Calu3 (cell line): ENCODE measurements at regions not wholly inside any gene's neighbourhood (a gene's known extent, or its start where the extent isn't known, plus 50 kb on each side); places are given as distances from the start of the nearest gene placed in this dataset.
"Not testable (repeated sequence)": the region's sequence is repeated elsewhere in the genome, so short reads cannot be mapped to it uniquely, and the experiment has no call there.

ENCODE experiments used
- BruUV-seq: library from RNA; stranded (reverse); fragments of 400-500 nt; replicated peaks from 2 replicates; lab custom pipeline; 2021; lab: Mats Ljungman, UMichigan
- CTCF ChIA-PET: fragments of 300-600 bp; sonication (Branson Sonifier 250); formaldehyde crosslinking; loops from one replicate; lab custom pipeline; 2022; ENCODE audit warnings: antibody characterized with exemption; lab: Charles Lee
- DNase-seq: peaks from one replicate; pipeline ENCODE4 v3.0.0; 2022
- H3K27ac Mint-ChIP-seq: one replicate; pipeline ENCODE4 v1.8.0; 2022; ENCODE audit warnings: mixed read lengths; ENCODE audit not compliant: unreplicated experiment
- H3K27me3 Mint-ChIP-seq: one replicate; pipeline ENCODE4 v1.8.0; 2022; ENCODE audit warnings: mixed read lengths; ENCODE audit not compliant: unreplicated experiment
- H3K36me3 Mint-ChIP-seq: one replicate; pipeline ENCODE4 v1.8.0; 2022; ENCODE audit warnings: mild to moderate bottlenecking, moderate library complexity, mixed read lengths; ENCODE audit not compliant: insufficient read depth, unreplicated experiment
- H3K4me1 Mint-ChIP-seq: one replicate; pipeline ENCODE4 v1.8.0; 2022; ENCODE audit warnings: mild to moderate bottlenecking, low read depth, mixed read lengths; ENCODE audit not compliant: unreplicated experiment
- H3K4me3 Mint-ChIP-seq: one replicate; pipeline ENCODE4 v1.8.0; 2022; ENCODE audit warnings: mild to moderate bottlenecking, low read depth, moderate library complexity, mixed read lengths; ENCODE audit not compliant: unreplicated experiment
- H3K9me3 Mint-ChIP-seq: one replicate; pipeline ENCODE4 v1.8.0; 2022; ENCODE audit warnings: low read depth, mixed read lengths; ENCODE audit not compliant: unreplicated experiment
- intact Hi-C: fragments of 100-400 bp; cut with micrococcal nuclease; formaldehyde crosslinking; loops from one replicate; pipeline ENCODE4 v1.10.0; 2022; ENCODE audit not compliant: unreplicated experiment
- TF ChIP-seq, protein P1 (sequence below): fragments of 200-600 bp; IDR thresholded peaks from one replicate; pipeline ENCODE4 v1.8.0; 2022; ENCODE audit warnings: antibody characterized with exemption; ENCODE audit not compliant: unreplicated experiment

DNA sequence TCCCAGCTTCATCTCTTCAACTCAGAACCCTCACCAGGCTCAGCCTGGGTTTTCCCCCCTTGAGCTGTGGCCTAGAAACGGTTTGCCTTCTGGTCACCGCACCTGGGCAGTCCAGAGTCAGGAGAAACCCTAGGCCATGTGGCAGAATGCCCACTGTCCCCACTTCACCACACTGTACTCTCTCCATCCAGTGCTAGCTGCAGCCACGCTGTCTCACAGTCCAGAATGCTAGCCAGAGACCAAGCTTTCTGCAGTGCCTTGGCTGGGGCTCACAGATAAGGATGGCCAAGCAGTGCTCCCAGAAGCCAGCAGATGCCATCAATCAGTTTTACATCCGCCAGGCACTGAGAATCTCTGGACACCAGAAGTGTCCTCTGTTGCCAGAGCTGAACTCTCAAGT is 3943.8 kb upstream of the OR11H1 start:
- H3K27me3 Mint-ChIP-seq, H3K4me1 Mint-ChIP-seq, BruUV-seq, DNase-seq, H3K4me3 Mint-ChIP-seq, H3K27ac Mint-ChIP-seq, CTCF ChIA-PET, H3K36me3 Mint-ChIP-seq, intact Hi-C loops: not testable (repeated sequence)
- peaks cover 28% of the 10 kb centered on the region for H3K9me3 Mint-ChIP-seq

DNA sequence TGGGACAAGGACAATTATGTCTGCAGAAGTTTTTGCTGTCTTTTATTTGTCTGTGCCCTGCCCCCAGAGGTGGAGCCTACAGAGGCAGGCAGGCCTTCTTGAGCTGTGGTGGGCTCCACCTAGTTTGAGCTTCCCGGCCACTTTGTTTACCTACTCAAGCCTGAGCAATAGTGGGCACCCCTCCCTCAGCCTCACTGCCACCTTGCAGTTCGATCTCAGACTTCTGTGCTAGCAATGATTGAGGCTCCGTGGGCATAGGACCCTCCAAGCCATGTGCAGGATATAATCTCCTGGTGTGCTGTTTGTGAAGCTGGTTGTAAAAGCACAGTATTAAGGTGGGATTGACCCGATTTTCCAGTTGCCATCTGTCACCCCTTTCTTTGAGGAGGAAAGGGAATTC is 3933.4 kb upstream of the OR11H1 start:
- H3K4me1 Mint-ChIP-seq, H3K4me3 Mint-ChIP-seq, H3K36me3 Mint-ChIP-seq, BruUV-seq, intact Hi-C loops, DNase-seq, H3K27me3 Mint-ChIP-seq, H3K27ac Mint-ChIP-seq, CTCF ChIA-PET: not testable (repeated sequence)
- H3K9me3 Mint-ChIP-seq: peaks cover 30% of the 10 kb centered on the region

DNA sequence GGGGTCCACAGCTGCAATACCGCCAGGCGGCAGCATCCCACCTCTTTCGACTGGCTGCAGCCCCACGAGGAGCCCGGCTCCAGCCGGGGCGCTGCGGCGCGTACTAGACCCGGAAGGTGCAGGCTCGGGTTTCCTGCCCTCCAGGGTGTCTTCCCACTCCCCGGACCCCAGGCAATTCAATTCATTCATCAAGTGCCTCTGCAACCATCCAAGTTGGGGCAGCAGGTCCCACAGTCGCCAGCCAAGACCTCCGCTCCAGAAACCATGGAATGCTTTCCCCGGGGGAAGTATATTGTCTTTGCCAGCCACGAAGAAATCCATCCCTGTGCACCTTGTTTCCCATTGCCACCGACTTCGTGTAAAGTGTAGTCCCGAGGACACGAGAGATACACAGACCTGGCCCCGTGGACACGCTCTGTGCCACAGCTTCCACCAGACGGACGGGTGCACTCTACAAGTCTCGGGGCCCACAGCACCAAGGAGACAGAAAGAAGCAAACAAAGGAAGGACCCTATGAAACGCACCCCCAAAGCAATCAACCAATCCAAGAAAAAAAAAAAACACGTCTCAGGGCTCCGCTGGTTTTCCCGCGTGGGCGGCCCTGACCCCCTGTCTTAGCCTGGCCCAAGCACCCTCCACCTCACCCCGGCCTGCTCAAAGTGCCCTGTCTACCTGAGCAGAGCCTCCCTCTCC is 3930.2 kb upstream of the OR11H1 start:
- H3K36me3 Mint-ChIP-seq, BruUV-seq, H3K27me3 Mint-ChIP-seq, CTCF ChIA-PET, DNase-seq, H3K27ac Mint-ChIP-seq, H3K4me1 Mint-ChIP-seq, H3K4me3 Mint-ChIP-seq, intact Hi-C loops: not testable (repeated sequence)
- peaks cover 14% of the 10 kb centered on the region for H3K9me3 Mint-ChIP-seq

DNA sequence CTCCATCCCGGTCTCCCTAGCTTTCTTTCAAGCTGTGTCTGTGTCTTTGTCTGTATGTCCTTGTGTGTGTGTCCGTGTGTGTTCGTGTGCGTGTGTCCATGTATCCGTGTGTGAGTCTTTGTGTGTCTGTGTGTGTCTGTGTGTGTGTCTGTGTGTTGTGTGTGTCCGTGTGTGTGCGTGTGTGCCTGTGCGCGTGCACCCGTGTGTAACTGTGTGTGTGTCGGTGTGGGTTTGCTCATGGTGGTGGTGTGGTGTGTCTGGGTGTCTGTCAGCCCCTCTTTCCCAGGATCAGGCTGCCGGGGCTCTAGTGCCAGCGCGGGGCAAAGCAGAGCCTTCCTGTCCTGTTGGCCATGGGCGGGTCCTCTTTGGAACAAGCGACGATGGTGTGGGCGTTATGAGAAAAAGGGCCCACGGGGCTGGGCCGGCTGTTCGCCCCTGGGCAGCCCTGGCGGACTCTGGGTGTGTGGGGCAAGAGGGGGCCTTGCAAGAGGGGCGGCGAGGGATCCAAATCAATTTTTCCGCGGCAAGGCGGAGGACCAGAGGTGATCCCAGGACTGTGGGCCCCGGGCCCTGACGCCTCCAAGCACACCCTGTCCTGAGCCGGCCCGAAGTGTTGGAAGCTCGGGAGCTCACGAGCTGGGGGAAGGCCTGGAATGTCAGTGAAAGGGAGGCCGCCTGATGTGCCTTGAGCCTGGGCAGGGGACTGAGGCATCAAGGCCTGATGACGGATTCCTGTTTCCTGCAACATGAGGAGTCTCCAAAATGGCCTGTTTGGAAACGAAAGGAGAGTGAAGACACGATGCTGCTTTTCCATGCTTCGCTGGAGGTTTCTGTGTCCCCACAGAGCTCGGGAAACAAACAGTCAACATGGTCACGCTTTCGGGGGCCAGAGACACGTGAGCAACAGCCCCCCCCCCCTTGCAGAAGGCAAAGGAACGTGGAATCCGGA is 3929.2 kb upstream of the OR11H1 start:
- no peaks in the 10 kb centered on the region for H3K27me3 Mint-ChIP-seq
- intact Hi-C loops: no loop called here
- H3K4me1 Mint-ChIP-seq: no peaks in the 10 kb centered on the region
- DNase-seq: no peak
- CTCF ChIA-PET: no interaction called here
- H3K9me3 Mint-ChIP-seq: peaks cover 8% of the 10 kb centered on the region
- BruUV-seq: no TSS peak
- no peak overlapping the region for H3K4me3 Mint-ChIP-seq
- no peaks in the 10 kb centered on the region for H3K36me3 Mint-ChIP-seq
- TF ChIP-seq, protein P1, sequence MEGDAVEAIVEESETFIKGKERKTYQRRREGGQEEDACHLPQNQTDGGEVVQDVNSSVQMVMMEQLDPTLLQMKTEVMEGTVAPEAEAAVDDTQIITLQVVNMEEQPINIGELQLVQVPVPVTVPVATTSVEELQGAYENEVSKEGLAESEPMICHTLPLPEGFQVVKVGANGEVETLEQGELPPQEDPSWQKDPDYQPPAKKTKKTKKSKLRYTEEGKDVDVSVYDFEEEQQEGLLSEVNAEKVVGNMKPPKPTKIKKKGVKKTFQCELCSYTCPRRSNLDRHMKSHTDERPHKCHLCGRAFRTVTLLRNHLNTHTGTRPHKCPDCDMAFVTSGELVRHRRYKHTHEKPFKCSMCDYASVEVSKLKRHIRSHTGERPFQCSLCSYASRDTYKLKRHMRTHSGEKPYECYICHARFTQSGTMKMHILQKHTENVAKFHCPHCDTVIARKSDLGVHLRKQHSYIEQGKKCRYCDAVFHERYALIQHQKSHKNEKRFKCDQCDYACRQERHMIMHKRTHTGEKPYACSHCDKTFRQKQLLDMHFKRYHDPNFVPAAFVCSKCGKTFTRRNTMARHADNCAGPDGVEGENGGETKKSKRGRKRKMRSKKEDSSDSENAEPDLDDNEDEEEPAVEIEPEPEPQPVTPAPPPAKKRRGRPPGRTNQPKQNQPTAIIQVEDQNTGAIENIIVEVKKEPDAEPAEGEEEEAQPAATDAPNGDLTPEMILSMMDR: no peak
- no peak overlapping the region for H3K27ac Mint-ChIP-seq

DNA sequence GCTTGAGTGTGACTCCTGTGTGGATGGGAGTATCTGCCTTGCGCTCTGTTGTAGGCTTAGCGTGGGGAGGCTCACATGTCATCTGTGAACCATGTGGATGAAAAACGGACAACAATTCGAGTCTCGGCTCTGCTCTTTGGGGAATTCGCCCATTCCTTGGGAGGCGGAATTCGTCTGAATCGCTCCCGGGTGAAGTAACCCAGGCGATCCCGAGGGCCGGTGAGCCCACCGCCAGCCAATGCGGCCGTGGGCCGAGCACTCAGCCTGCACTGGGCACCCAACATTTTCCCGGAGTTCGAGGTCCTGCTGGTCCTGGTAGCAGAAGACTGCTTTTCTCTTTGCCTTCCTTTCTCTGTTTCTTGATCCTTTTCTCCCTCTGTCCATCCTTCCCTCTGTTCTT is 3928.5 kb upstream of the OR11H1 start:
- DNase-seq, CTCF ChIA-PET, H3K27me3 Mint-ChIP-seq, H3K4me1 Mint-ChIP-seq, H3K27ac Mint-ChIP-seq, H3K4me3 Mint-ChIP-seq, intact Hi-C loops, BruUV-seq, H3K36me3 Mint-ChIP-seq: not testable (repeated sequence)
- peaks cover 10% of the 10 kb centered on the region for H3K9me3 Mint-ChIP-seq

DNA sequence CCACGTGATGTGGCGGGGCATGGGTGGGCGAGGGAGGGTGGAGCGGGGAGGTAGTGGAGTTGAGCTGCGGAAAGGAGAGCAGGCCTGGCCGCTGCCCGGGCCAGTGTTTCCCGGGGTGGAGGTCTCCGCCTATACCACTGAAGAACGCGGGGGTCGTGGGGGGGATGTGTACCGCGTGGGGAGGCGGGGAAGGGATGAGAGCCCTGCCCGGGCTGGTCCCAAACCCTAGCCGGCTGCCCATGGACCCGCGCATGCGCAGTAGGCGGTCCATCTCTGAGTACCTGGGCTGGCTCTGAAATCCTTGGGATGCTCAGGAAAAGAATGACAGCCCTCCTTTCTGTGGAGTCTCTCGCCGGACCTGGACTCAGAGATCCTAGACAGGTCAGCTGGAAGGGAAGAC is 3927.8 kb upstream of the OR11H1 start:
- BruUV-seq, H3K4me1 Mint-ChIP-seq, intact Hi-C loops, DNase-seq, H3K4me3 Mint-ChIP-seq, H3K36me3 Mint-ChIP-seq, H3K27ac Mint-ChIP-seq, H3K27me3 Mint-ChIP-seq, CTCF ChIA-PET: not testable (repeated sequence)
- H3K9me3 Mint-ChIP-seq: peaks cover 10% of the 10 kb centered on the region

DNA sequence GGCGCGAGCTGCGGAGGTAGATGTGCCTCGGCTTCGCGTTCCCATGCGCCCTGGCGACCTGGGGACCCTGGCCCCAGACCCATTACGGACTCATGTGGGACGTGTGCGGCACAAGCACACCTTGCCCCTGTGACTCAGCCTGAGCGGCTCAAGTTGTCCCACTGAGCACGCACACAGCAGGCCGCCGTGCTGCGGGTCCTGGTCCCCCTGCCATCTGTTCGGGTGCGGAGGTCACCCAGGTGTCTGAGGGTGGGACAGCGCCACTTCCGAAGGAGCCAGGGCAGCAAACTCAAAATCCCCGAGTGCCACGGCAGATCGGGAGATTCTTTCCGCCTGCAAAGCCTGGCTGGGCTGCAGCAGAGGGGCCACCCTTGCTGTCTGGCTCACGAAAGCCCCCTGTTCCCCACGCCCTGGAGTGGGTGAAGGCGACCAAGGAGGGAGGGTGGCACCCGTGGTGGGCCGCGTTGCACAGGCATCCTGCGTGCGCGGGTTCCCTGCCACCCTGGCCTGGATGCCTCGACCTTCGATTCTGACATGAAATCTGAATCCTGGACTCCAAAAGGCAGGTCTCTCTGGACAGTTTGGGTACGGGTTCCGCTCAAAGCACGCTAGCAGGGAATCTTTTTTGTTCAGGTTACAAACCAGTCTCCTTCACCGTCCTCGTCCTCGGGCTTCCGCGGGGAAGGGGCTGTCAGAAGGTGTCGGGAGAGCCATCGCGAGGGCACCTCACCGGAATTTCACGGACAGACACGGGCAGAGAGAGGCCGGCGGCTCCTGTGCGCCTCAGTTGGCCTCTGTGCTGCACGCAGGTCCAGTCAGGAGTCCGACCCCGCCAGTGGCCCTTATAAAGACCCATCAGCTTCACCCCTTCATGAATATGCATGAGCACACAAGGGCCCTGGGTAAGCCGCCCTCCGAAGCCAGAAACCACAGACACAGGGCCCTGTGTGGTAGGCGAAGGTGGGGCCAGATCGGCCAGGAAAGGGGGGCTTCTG is 3926.8 kb upstream of the OR11H1 start:
- H3K36me3 Mint-ChIP-seq, H3K27me3 Mint-ChIP-seq, BruUV-seq, intact Hi-C loops, DNase-seq, H3K27ac Mint-ChIP-seq, H3K4me1 Mint-ChIP-seq, CTCF ChIA-PET, H3K4me3 Mint-ChIP-seq: not testable (repeated sequence)
- H3K9me3 Mint-ChIP-seq: peaks cover 13% of the 10 kb centered on the region

DNA sequence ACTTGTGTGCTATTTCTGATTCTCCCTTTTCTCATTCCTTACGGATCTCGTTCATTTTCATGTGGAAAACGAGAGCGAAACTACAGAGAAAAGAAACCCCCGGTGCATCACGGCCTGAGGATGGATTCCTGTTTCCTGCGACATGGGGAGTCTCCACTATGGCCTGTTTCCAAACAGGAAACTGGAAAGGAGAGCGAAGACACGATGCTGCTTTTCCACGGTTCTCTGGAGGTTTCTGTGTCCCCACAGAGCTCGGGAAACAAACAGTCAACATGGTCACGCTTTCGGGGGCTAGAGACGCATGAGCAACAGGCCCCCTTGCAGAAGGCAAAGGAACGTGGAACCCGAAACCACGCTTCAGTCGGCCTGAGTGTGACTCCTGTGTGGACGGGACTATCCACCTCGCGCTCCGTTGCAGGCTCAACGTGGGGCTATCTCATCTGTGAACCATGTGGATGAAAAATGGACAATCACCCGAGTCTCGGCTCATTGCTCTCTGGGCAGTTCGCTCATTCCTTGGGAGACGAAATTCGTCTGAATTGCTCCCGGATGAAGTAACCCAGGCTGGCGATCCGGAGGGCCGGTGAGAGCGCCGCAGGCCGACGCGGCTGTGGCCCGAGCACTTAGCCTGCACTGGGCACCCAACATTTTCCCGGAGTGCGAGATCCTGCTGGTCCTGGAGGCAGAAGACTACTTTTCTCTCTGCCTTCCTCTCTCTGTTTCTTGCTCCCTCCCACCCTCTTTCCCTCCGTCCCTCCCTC is 3923.2 kb upstream of the OR11H1 start:
- H3K4me3 Mint-ChIP-seq, BruUV-seq, H3K36me3 Mint-ChIP-seq, H3K4me1 Mint-ChIP-seq, H3K27ac Mint-ChIP-seq, DNase-seq, CTCF ChIA-PET, intact Hi-C loops, H3K27me3 Mint-ChIP-seq: not testable (repeated sequence)
- H3K9me3 Mint-ChIP-seq: peaks cover 12% of the 10 kb centered on the region
